ENCODE measurements at regions not wholly inside any gene's neighbourhood (a gene's known extent, or its start where the extent isn't known, plus 50 kb on each side); places are given as distances from the start of the nearest gene placed in this dataset.
A peak's percentile ranks its signal among the peaks of the same experiment; 100 is the strongest.

DNA sequence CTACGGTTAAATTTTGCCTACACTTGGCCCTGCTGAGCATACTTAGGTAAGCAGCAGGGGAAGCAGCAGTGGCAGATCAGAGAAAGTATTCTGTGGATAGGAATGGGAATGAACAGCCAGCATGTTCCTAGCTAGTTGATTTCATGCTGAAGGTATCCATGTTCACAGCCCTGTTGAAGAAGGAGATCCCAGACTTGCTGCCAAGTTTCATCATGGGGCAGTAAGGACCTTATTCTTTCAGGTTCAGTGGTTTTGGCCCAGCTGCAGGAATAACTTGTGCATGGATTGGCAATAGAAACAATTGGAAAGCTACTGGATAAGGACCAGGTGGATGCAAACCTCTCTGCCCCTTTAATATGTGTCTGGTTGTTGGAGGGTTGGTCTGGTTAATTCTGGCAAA, 98.2 kb upstream of the TMEM178A start:
- BruUV-seq (replicated peaks): no TSS peak
- DNase-seq: no peak
- H3K27me3 Mint-ChIP-seq (ENCODE audit: unreplicated experiment): no peaks in the 10 kb centered on the region
- TF ChIP-seq, protein P1, sequence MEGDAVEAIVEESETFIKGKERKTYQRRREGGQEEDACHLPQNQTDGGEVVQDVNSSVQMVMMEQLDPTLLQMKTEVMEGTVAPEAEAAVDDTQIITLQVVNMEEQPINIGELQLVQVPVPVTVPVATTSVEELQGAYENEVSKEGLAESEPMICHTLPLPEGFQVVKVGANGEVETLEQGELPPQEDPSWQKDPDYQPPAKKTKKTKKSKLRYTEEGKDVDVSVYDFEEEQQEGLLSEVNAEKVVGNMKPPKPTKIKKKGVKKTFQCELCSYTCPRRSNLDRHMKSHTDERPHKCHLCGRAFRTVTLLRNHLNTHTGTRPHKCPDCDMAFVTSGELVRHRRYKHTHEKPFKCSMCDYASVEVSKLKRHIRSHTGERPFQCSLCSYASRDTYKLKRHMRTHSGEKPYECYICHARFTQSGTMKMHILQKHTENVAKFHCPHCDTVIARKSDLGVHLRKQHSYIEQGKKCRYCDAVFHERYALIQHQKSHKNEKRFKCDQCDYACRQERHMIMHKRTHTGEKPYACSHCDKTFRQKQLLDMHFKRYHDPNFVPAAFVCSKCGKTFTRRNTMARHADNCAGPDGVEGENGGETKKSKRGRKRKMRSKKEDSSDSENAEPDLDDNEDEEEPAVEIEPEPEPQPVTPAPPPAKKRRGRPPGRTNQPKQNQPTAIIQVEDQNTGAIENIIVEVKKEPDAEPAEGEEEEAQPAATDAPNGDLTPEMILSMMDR (IDR thresholded peaks at IDR 0.05; ENCODE audit: unreplicated experiment): no peak
- intact Hi-C loops (cut with micrococcal nuclease; ENCODE audit: unreplicated experiment): no loop called here
- H3K4me1 Mint-ChIP-seq (ENCODE audit: low read depth, unreplicated experiment): peaks cover 31% of the 10 kb centered on the region
- H3K36me3 Mint-ChIP-seq (ENCODE audit: insufficient read depth, unreplicated experiment): no peaks in the 10 kb centered on the region
- peaks cover 5% of the 10 kb centered on the region for H3K9me3 Mint-ChIP-seq (ENCODE audit: low read depth, unreplicated experiment)
- no peak overlapping the region for H3K27ac Mint-ChIP-seq (ENCODE audit: unreplicated experiment)
- H3K4me3 Mint-ChIP-seq (ENCODE audit: low read depth, unreplicated experiment): no peak overlapping the region
- CTCF ChIA-PET: interaction anchor here (0.8 to 1.4 kb wide), 4 partner anchors 14 to 99 kb away, joined by 3 to 4 read pairs (median 3); no protein-coding TSS in a partner anchor

DNA sequence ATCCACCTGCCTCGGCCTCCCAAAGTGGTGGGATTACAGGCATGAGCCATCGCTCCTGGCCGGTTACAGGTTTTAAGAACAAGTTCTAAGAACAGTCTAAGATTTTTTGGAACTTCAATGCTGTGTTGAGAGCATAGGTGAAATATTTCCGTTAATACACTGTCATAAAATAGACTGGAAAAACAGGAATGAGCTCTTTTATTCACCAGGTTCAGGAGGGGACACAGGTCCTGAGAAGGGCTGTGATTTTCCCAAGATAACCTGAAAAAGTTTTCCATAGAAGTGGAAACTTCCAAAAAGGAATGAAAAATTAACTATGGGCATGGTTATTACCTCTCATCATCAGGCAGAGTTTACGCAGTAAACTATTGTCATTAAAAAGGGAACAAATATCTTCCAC, 97.6 kb upstream of the TMEM178A start:
- Mint-ChIP-seq H3K27ac (ENCODE audit: unreplicated experiment) (peak overlapping the region; percentile 3), H3K36me3 (ENCODE audit: insufficient read depth, unreplicated experiment) (no peaks in the 10 kb centered on the region), H3K4me3 (ENCODE audit: low read depth, unreplicated experiment) (peak overlapping the region; percentile 17), H3K9me3 (ENCODE audit: low read depth, unreplicated experiment) (peaks cover 2% of the 10 kb centered on the region), H3K4me1 (ENCODE audit: low read depth, unreplicated experiment) (peaks cover 31% of the 10 kb centered on the region), H3K27me3 (ENCODE audit: unreplicated experiment) (no peaks in the 10 kb centered on the region)
- intact Hi-C loops (cut with micrococcal nuclease; ENCODE audit: unreplicated experiment): no loop called here
- no TSS peak for BruUV-seq (replicated peaks)
- CTCF ChIA-PET: interaction anchor here (0.8 to 1.4 kb wide), 5 partner anchors 15 to 162 kb away, joined by 3 to 4 read pairs (median 3); no protein-coding TSS in a partner anchor
- TF ChIP-seq, protein P1 (IDR thresholded peaks at IDR 0.05; ENCODE audit: unreplicated experiment): no peak
- DNase-seq: no peak

DNA sequence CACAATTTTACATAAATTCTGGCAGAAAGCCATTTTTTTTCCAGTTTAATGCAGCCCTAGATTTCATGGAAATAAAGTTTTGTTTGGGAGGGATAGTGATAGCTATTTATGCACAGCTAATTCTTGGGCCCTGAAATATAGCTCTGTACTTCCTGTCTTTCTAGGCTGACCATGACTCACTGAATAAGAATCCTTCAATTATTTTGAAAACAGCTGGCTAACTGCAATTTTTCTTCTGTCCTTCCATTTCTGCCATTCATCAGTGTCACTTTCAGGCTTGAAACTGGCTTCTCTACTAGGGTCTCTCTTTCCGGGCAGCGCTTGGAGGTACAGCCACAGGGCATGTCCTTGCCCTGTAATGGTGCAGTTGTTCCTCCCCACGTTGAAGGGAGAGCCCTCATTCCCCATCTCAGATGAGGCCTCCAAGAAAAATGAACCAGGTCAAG, 97.1 kb upstream of the TMEM178A start:
- BruUV-seq (replicated peaks): no TSS peak
- CTCF ChIA-PET: interaction anchor here (0.7 to 1.4 kb wide), 5 partner anchors 15 to 364 kb away, joined by 3 to 4 read pairs (median 3); no protein-coding TSS in a partner anchor
- Mint-ChIP-seq H3K4me1 (ENCODE audit: low read depth, unreplicated experiment) (peaks cover 31% of the 10 kb centered on the region), H3K27me3 (ENCODE audit: unreplicated experiment) (no peaks in the 10 kb centered on the region), H3K4me3 (ENCODE audit: low read depth, unreplicated experiment) (peak overlapping the region; percentile 17), H3K27ac (ENCODE audit: unreplicated experiment) (peak overlapping the region; percentile 3), H3K9me3 (ENCODE audit: low read depth, unreplicated experiment) (peaks cover 2% of the 10 kb centered on the region), H3K36me3 (ENCODE audit: insufficient read depth, unreplicated experiment) (no peaks in the 10 kb centered on the region)
- TF ChIP-seq, protein P1 (IDR thresholded peaks at IDR 0.05; ENCODE audit: unreplicated experiment): no peak
- intact Hi-C loops (cut with micrococcal nuclease; ENCODE audit: unreplicated experiment): no loop called here
- DNase-seq: no peak

DNA sequence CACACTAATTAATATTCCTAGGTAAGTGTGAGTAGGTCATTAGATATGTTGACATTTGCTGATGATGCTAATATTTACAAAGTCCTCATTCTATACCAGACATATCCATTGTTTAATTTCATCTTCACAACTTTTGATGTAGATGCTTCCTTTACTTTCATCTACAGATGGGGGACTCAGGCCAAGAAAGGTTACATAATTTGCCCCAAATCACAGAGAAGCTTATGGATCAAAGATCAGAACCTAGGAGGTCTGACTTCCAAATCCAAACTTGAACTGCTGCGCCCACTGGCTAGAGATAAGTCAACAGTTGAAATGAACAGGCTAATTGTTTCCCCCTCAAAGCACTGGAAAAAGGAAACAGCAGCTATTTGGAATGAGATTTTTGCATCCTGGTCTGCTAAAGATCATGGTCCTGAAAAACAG, 95.6 kb upstream of the TMEM178A start:
- no peak for DNase-seq
- intact Hi-C loops (cut with micrococcal nuclease; ENCODE audit: unreplicated experiment): no loop called here
- TF ChIP-seq, protein P1 (IDR thresholded peaks at IDR 0.05; ENCODE audit: unreplicated experiment): no peak
- H3K27me3 Mint-ChIP-seq (ENCODE audit: unreplicated experiment): no peaks in the 10 kb centered on the region
- H3K36me3 Mint-ChIP-seq (ENCODE audit: insufficient read depth, unreplicated experiment): no peaks in the 10 kb centered on the region
- no TSS peak for BruUV-seq (replicated peaks)
- H3K4me1 Mint-ChIP-seq (ENCODE audit: low read depth, unreplicated experiment): peaks cover 31% of the 10 kb centered on the region
- H3K27ac Mint-ChIP-seq (ENCODE audit: unreplicated experiment): no peak overlapping the region
- no peak overlapping the region for H3K4me3 Mint-ChIP-seq (ENCODE audit: low read depth, unreplicated experiment)
- CTCF ChIA-PET: no interaction called here
- no peaks in the 10 kb centered on the region for H3K9me3 Mint-ChIP-seq (ENCODE audit: low read depth, unreplicated experiment)
